Activated B cell treated with CpG ODN at 0.5 μM for 24 hours (primary cell): ENCODE measurements at regions not wholly inside any gene's neighbourhood (a gene's known extent, or its start where the extent isn't known, plus 50 kb on each side); places are given as distances from the start of the nearest gene placed in this dataset.

Experiments
- ATAC-seq: fragments of 200-7000 bp; cut with Tn5 transposase; one replicate; pipeline ENCODE4 v1.10.0; 2021; ENCODE audit warnings: low read depth, mild to moderate bottlenecking, moderate library complexity
- CTCF ChIA-PET: fragments of 350-600 bp; sonication (Branson Sonifier 250); formaldehyde crosslinking; loops from one replicate; lab custom pipeline; 2021; ENCODE audit warnings: antibody characterized with exemption; lab: Charles Lee
- POLR2A ChIA-PET: fragments of 350-600 bp; sonication (Branson Sonifier 250); formaldehyde crosslinking; loops from one replicate; lab custom pipeline; 2021; ENCODE audit warnings: antibody characterized with exemption; lab: Charles Lee
- DNase-seq: peaks from one replicate; pipeline ENCODE4 v3.0.0; 2022
- H3K27ac Mint-ChIP-seq: one replicate; pipeline ENCODE4 v1.8.0; 2020; ENCODE audit warnings: mixed read lengths
- H3K27me3 Mint-ChIP-seq: one replicate; pipeline ENCODE4 v1.8.0; 2021; ENCODE audit warnings: mixed read lengths
- H3K36me3 Mint-ChIP-seq: one replicate; pipeline ENCODE4 v1.8.0; 2021; ENCODE audit warnings: low read depth, mixed read lengths
- H3K4me1 Mint-ChIP-seq: one replicate; pipeline ENCODE4 v1.8.0; 2021; ENCODE audit warnings: mixed read lengths
- H3K4me3 Mint-ChIP-seq: one replicate; pipeline ENCODE4 v1.8.0; 2020; ENCODE audit warnings: mild to moderate bottlenecking, mixed read lengths
- H3K9me3 Mint-ChIP-seq: one replicate; pipeline ENCODE4 v1.8.0; 2020; ENCODE audit warnings: mixed read lengths
- CTCF ChIP-seq: fragments of 200-600 bp; IDR thresholded peaks from one replicate; pipeline ENCODE4 v1.8.0; 2022; ENCODE audit warnings: antibody characterized with exemption, mild to moderate bottlenecking
- intact Hi-C: fragments of 100-400 bp; cut with micrococcal nuclease; formaldehyde crosslinking; loops from one replicate; pipeline ENCODE4 v1.15.1; 2024

GRCh38 chr12:77494296-77494695 lies 336.4 kb upstream of the NAV3 start:
- H3K4me1 Mint-ChIP-seq: no peaks in the 10 kb centered on the region

GRCh38 chr12:77493302-77494168 lies 337.2 kb upstream of the NAV3 start:
- H3K4me1 Mint-ChIP-seq: no peaks in the 10 kb centered on the region
- intact Hi-C loops: no loop called here
- H3K27me3 Mint-ChIP-seq: no peaks in the 10 kb centered on the region
- no peak overlapping the region for H3K27ac Mint-ChIP-seq
- no peaks in the 10 kb centered on the region for H3K36me3 Mint-ChIP-seq
- DNase-seq: no peak
- ChIA-PET CTCF (no interaction called here), POLR2A (no interaction called here)
- H3K4me3 Mint-ChIP-seq: no peak overlapping the region
- H3K9me3 Mint-ChIP-seq: no peaks in the 10 kb centered on the region
- no peak for TF ChIP-seq CTCF
- no peak for ATAC-seq

More at GRCh38 chr12:77494296-77494695, 336.4 kb upstream of the NAV3 start:
- no peak overlapping the region for H3K4me3 Mint-ChIP-seq
- POLR2A ChIA-PET: no interaction called here
- intact Hi-C loops: no loop called here
- no peak for TF ChIP-seq CTCF
- H3K27ac Mint-ChIP-seq: no peak overlapping the region
- CTCF ChIA-PET: no interaction called here
- H3K9me3 Mint-ChIP-seq: no peaks in the 10 kb centered on the region
- DNase-seq (no peak), ATAC-seq (no peak)
- no peaks in the 10 kb centered on the region for H3K36me3 Mint-ChIP-seq
- no peaks in the 10 kb centered on the region for H3K27me3 Mint-ChIP-seq

- ChIA-PET POLR2A (no interaction called here), CTCF (no interaction called here)
- intact Hi-C loops: no loop called here
- Mint-ChIP-seq H3K4me1 (no peaks in the 10 kb centered on the region), H3K4me3 (no peak overlapping the region), H3K36me3 (no peaks in the 10 kb centered on the region), H3K27ac (no peak overlapping the region), H3K27me3 (no peaks in the 10 kb centered on the region), H3K9me3 (no peaks in the 10 kb centered on the region)
- no peak for TF ChIP-seq CTCF
- ATAC-seq: no peak
- DNase-seq: no peak
Measured at GRCh38 chr12:77492536-77492935, 338.2 kb upstream of the NAV3 start.

GRCh38 chr12:77489331-77489970 lies 341.2 kb upstream of the NAV3 start:
- Mint-ChIP-seq H3K4me1 (no peaks in the 10 kb centered on the region), H3K27me3 (no peaks in the 10 kb centered on the region), H3K27ac (no peak overlapping the region), H3K36me3 (no peaks in the 10 kb centered on the region), H3K4me3 (no peak overlapping the region), H3K9me3 (no peaks in the 10 kb centered on the region)
- TF ChIP-seq CTCF: no peak
- POLR2A ChIA-PET: no interaction called here
- intact Hi-C loops: no loop called here
- CTCF ChIA-PET: no interaction called here
- ATAC-seq (no peak), DNase-seq (no peak)

GRCh38 chr12:77488041-77488620 lies 342.6 kb upstream of the NAV3 start:
- ATAC-seq (no peak), DNase-seq (no peak)
- ChIA-PET CTCF (no interaction called here), POLR2A (no interaction called here)
- Mint-ChIP-seq H3K27ac (no peak overlapping the region), H3K9me3 (no peaks in the 10 kb centered on the region), H3K36me3 (no peaks in the 10 kb centered on the region), H3K4me3 (no peak overlapping the region), H3K27me3 (no peaks in the 10 kb centered on the region), H3K4me1 (no peaks in the 10 kb centered on the region)
- TF ChIP-seq CTCF: no peak
- intact Hi-C loops: no loop called here
